ENCODE measurements at regions not wholly inside any gene's neighbourhood (a gene's known extent, or its start where the extent isn't known, plus 50 kb on each side); places are given as distances from the start of the nearest gene placed in this dataset.

DNA sequence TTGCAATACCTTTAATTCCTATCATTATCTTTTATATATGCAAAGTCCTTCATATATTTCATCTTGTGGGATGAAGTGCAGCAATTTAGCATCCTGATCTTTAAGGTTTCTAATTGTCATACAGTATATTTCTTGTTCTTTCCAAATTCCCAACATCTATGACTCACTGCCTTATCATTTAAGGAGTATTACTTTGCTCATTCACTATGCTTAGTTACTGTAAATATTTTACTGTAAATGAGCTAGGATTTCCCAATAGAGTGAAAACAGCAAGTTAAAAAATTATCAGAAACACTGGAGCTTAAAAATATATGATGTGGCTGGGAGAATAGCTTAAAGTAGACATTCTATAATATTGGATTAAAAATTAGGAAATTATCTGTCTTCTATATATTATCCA lies 69.9 kb downstream of the SLITRK6 start:
- TF ChIP-seq SMC3 (IDR thresholded peaks at IDR 0.05; ENCODE audit: low read depth, low read length) (no peak), POLR2A (IDR thresholded peaks at IDR 0.05; ENCODE audit: low read depth, low read length) (no peak), CHD1 (IDR thresholded peaks at IDR 0.05; ENCODE audit: low read depth, low read length) (no peak), FOS (IDR thresholded peaks at IDR 0.05; ENCODE audit: low read depth, low read length) (peak; percentile 66; the same call in 1 of the 2 replicates)
- TF ChIP-seq, protein P1, sequence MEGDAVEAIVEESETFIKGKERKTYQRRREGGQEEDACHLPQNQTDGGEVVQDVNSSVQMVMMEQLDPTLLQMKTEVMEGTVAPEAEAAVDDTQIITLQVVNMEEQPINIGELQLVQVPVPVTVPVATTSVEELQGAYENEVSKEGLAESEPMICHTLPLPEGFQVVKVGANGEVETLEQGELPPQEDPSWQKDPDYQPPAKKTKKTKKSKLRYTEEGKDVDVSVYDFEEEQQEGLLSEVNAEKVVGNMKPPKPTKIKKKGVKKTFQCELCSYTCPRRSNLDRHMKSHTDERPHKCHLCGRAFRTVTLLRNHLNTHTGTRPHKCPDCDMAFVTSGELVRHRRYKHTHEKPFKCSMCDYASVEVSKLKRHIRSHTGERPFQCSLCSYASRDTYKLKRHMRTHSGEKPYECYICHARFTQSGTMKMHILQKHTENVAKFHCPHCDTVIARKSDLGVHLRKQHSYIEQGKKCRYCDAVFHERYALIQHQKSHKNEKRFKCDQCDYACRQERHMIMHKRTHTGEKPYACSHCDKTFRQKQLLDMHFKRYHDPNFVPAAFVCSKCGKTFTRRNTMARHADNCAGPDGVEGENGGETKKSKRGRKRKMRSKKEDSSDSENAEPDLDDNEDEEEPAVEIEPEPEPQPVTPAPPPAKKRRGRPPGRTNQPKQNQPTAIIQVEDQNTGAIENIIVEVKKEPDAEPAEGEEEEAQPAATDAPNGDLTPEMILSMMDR (conservative IDR thresholded peaks at IDR 0.05; ENCODE audit: low read depth, low read length) = no peak

All from IMR-90 (cell line).